Ishikawa (cell line): ENCODE measurements at regions not wholly inside any gene's neighbourhood (a gene's known extent, or its start where the extent isn't known, plus 50 kb on each side); places are given as distances from the start of the nearest gene placed in this dataset.

Experiments used
- CEBPB ChIP-seq: IDR thresholded peaks from 2 replicates; pipeline ENCODE4 v1.6.1; 2012
- CREB1 ChIP-seq: IDR thresholded peaks from 2 replicates; pipeline ENCODE4 v1.6.1; 2012; ENCODE audit warnings: low read depth
- EGR1 ChIP-seq: IDR thresholded peaks from 2 replicates; pipeline ENCODE4 v1.6.1; 2012
- EP300 ChIP-seq: IDR thresholded peaks from 2 replicates; pipeline ENCODE4 v1.6.1; 2012; ENCODE audit warnings: borderline replicate concordance
- FOXM1 ChIP-seq: IDR thresholded peaks from 2 replicates; pipeline ENCODE4 v1.6.1; 2012; ENCODE audit warnings: low read depth, borderline replicate concordance
- MAX ChIP-seq: IDR thresholded peaks from 2 replicates; pipeline ENCODE4 v1.6.1; 2012
- NFIC ChIP-seq: IDR thresholded peaks from 2 replicates; pipeline ENCODE4 v1.6.1; 2012
- RAD21 ChIP-seq: IDR thresholded peaks from 2 replicates; pipeline ENCODE4 v1.6.1; 2012; ENCODE audit warnings: low read depth
- REST ChIP-seq: IDR thresholded peaks from 2 replicates; pipeline ENCODE4 v1.6.1; 2012; ENCODE audit warnings: low read depth, mild to moderate bottlenecking
- TAF1 ChIP-seq: IDR thresholded peaks from 2 replicates; pipeline ENCODE4 v1.6.1; 2012; ENCODE audit warnings: low read depth, mild to moderate bottlenecking
- TCF12 ChIP-seq: IDR thresholded peaks from 2 replicates; pipeline ENCODE4 v1.6.1; 2012; ENCODE audit warnings: low read depth
- TEAD4 ChIP-seq: IDR thresholded peaks from 2 replicates; pipeline ENCODE4 v1.6.1; 2012
- USF1 ChIP-seq: IDR thresholded peaks from 2 replicates; pipeline ENCODE4 v1.6.1; 2012
- YY1 ChIP-seq: IDR thresholded peaks from 2 replicates; pipeline ENCODE4 v1.6.1; 2012; ENCODE audit warnings: low read depth
- ZBTB7A ChIP-seq: IDR thresholded peaks from 2 replicates; pipeline ENCODE4 v1.6.1; 2012; ENCODE audit warnings: low read depth

- TF ChIP-seq REST (no peak), TEAD4 (no peak), EP300 (no peak), EGR1 (no peak), RAD21 (no peak), CREB1 (no peak), TAF1 (no peak), MAX (no peak), YY1 (no peak), TCF12 (no peak), CEBPB (no peak), USF1 (no peak), ZBTB7A (no peak), NFIC (no peak), FOXM1 (no peak)
Observed at GRCh38 chr1:2860476-2861142, 59.1 kb upstream of the TTC34 start.

DNA sequence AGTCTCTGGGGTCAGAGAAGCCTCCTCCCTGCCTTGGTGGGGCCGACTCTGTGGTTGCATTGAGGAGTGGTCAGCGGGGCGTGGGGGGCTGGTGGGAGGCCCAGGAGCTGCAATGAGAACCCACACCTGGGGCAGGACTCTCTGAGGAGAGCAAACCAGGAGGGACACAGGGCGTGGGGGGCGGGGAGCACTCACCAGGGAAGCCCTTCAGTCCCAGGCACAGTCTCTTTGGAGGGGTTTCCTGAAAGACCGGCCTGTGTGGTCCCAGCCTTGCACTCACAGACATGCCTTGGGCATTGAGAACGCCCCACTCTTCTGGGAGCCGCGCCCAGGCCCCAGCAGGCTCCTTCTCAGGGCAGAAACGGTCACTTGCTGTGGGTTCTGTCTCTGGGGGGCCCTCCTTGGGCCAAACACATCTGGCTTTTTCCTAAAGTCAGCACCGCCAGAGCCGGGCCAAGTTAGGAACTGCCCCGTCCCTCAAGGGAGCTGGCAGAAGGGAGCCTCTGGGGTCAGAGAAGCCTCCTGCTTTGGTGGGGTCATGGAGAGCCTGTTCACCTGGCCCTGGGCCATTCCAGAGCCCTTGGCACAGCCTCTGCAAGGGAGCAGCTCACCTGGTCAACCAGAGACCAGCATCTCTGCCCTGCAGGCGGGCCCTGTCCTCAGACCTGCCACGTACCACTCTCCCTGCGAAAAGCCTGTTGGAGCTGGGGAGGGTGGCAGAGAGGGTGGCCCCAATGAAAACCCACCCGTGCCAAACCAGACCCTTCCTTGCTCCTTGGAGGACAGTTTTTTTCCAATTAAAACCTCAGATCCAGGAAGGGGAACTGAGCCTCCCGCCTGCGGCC is 59.9 kb upstream of the TTC34 start:
- TF ChIP-seq YY1 (no peak), USF1 (no peak), EP300 (no peak), TEAD4 (no peak)

DNA sequence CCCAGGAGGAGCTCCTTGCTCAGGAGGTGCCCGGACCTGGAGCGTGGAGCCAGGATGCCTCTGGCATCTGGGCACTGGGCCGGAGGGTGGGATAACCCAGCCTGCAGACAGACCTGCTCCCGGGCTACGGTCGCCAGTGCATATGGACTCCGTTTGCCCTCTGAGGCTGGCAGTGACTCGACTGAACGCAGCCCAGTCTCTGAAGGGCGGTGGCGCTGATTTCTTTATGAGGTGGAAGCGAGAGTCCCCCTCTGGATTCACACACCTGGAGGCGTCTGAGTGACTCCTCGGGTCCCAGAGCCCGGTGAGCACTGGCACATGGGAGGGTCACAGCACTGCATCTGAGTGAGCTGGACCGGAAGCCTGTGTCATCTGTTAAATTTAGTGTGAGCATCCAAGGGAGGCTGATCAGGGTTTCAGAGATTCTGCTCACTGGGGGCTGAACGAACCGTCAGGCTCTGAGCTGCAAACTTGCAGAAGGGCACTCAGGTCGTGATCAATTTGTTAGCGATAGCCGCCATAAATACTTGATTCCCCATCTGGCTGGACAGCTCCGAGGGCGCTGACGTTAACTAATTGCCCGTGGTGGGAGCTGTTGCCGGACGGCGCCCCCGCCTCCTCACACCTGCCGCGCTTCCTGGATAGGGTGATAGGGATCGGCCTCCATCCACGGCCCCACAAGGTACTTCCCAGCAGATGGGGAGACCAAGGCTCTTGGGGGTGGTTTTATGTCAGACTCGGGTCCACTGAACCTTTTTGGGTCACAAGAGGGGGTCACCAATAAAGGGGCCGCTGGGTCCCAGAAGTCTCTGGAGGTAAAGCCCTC is 60.7 kb upstream of the TTC34 start:
- TF ChIP-seq REST (no peak), FOXM1 (no peak), YY1 (no peak), EGR1 (no peak), TEAD4 (no peak), CREB1 (no peak), ZBTB7A (no peak)

DNA sequence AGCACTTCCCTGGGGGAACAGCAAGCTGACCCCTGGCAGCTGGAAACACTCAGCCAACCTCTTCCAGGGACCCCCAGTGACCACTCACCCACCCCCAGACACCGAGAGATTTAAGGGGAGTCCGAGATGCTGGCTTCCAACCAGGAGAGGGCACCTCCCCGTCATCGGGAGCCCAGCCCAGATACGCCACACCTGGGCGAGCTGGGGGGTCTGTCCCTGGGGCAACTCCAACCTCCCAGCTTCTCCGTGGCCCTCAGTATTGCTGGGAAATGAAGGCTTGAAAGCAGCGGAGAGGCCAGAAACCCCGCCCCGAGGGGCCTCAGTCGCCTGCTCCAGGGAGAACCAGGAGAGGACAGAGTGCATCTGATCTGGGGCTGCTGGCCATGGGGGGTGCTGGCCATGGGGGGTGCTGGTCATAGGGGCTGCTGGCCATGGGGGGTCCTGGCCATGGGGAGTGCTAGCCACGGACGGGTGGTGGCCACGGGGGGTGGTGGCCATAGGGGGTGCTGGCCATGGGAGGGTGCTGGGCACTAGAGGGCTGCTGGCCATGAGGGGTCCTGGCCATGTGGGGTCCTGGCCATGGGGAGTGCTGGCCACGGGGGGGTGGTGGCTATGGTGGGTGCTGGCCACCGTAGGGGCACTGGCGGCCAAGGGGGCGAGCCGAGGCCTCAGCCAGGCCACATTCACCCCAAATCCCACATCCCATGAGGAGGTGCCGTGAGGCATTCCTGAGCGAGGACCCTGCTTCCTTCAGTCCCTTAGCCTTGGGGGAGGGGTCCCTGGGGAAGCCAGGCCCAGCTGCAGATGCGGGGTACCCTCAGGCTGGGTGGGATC is 61.5 kb upstream of the TTC34 start:
- TF ChIP-seq FOXM1 (no peak), ZBTB7A (no peak), CEBPB (no peak), EP300 (no peak), NFIC (no peak), USF1 (no peak), TCF12 (no peak), YY1 (no peak), EGR1 (no peak), CREB1 (no peak), RAD21 (no peak), TAF1 (no peak), MAX (no peak), TEAD4 (no peak), REST (no peak)
